DND-41 (cell line): ENCODE measurements at regions not wholly inside any gene's neighbourhood (a gene's known extent, or its start where the extent isn't known, plus 50 kb on each side); places are given as distances from the start of the nearest gene placed in this dataset.

ENCODE experiments used
- ATAC-seq: fragments of 200-7000 bp; cut with Tn5 transposase; 3 replicates; pipeline ENCODE4 v1.9.1; 2021; ENCODE audit warnings: low read depth; ENCODE audit not compliant: insufficient read depth
- DNase-seq: peaks from one replicate; pipeline ENCODE4 v3.0.0-alpha.2; 2020
- H2AFZ ChIP-seq: 2 replicates; pipeline ENCODE4 v1.6.0; 2012; ENCODE audit warnings: low read depth, low read length
- H3K27ac ChIP-seq: 2 replicates; pipeline ENCODE4 v1.5.1; 2012; ENCODE audit warnings: low read length, inconsistent platforms
- H3K27me3 ChIP-seq: fragments of 200-600 bp; sonication (generic); 2 replicates; pipeline ENCODE4 v1.6.0; 2012; ENCODE audit warnings: low read length, mild to moderate bottlenecking, inconsistent platforms; ENCODE audit not compliant: insufficient read depth, poor library complexity
- H3K36me3 ChIP-seq: 2 replicates; pipeline ENCODE4 v1.5.1; 2012; ENCODE audit warnings: low read length, inconsistent platforms; ENCODE audit not compliant: insufficient read depth
- H3K4me1 ChIP-seq: 2 replicates; pipeline ENCODE4 v1.5.1; 2012; ENCODE audit warnings: mild to moderate bottlenecking, low read length; ENCODE audit not compliant: insufficient read depth
- H3K4me2 ChIP-seq: 2 replicates; pipeline ENCODE4 v1.6.0; 2012; ENCODE audit warnings: mild to moderate bottlenecking, moderate library complexity, low read length, inconsistent platforms; ENCODE audit not compliant: insufficient read depth
- H3K4me3 ChIP-seq, 2 experiments: fragments of 200-600 bp in 1 of 2; shearing (Covaris generic) in 1 of 2; 2 replicates each; pipeline ENCODE4 v1.5.1; 2012 to 2016; ENCODE audit warnings: inconsistent platforms in 2 of 2, low read length in 2 of 2, mild to moderate bottlenecking in 2 of 2, low read depth in 1 of 2, moderate library complexity in 1 of 2
- H3K79me2 ChIP-seq: 2 replicates; pipeline ENCODE4 v1.6.0; 2012; ENCODE audit warnings: low read length, inconsistent platforms; ENCODE audit not compliant: insufficient read depth
- H3K9ac ChIP-seq: 2 replicates; pipeline ENCODE4 v1.6.0; 2012; ENCODE audit warnings: low read depth, mild to moderate bottlenecking, inconsistent platforms, low read length, moderate library complexity
- H3K9me3 ChIP-seq: 2 replicates; pipeline ENCODE4 v1.5.1; 2012; ENCODE audit warnings: low read length, moderate library complexity, mild to moderate bottlenecking, inconsistent platforms; ENCODE audit not compliant: insufficient read depth, severe bottlenecking
- H4K20me1 ChIP-seq: 2 replicates; pipeline ENCODE4 v1.6.0; 2012; ENCODE audit warnings: low read length; ENCODE audit not compliant: insufficient read depth
- CTCF ChIP-seq: IDR thresholded peaks from 2 replicates; pipeline ENCODE4 v1.5.1; 2012; ENCODE audit warnings: borderline replicate concordance, low read length, moderate library complexity, mild to moderate bottlenecking; ENCODE audit not compliant: poor library complexity, severe bottlenecking; ENCODE audit errors: extremely low read depth
- EZH2 ChIP-seq: IDR thresholded peaks from 3 replicates; pipeline ENCODE4 v1.6.1; 2012; ENCODE audit warnings: borderline replicate concordance, low read depth, mild to moderate bottlenecking, moderate library complexity, low read length, inconsistent platforms; ENCODE audit not compliant: severe bottlenecking

- H3K4me3 ChIP-seq = no peak overlapping the region
Observed at GRCh38 chr10:36783400-36783799, 342.0 kb upstream of the ANKRD30A start.

GRCh38 chr10:36781570-36781969 is 343.8 kb upstream of the ANKRD30A start:
- TF ChIP-seq EZH2 (no peak), CTCF (no peak)
- Histone ChIP-seq H3K79me2 (no peaks in the 10 kb centered on the region), H3K4me3 (no peak overlapping the region), H3K9me3 (no peaks in the 10 kb centered on the region), H2AFZ (no peak overlapping the region), H4K20me1 (no peaks in the 10 kb centered on the region), H3K4me1 (no peaks in the 10 kb centered on the region), H3K36me3 (no peaks in the 10 kb centered on the region), H3K27ac (no peak overlapping the region), H3K9ac (no peak overlapping the region), H3K4me2 (no peak overlapping the region), H3K27me3 (no peaks in the 10 kb centered on the region)
- no peak for DNase-seq
- no peak for ATAC-seq

More at GRCh38 chr10:36783400-36783799, 342.0 kb upstream of the ANKRD30A start:
- no peak overlapping the region for H3K9ac ChIP-seq
- no peaks in the 10 kb centered on the region for H3K36me3 ChIP-seq
- DNase-seq (no peak), ATAC-seq (no peak)
- no peaks in the 10 kb centered on the region for H4K20me1 ChIP-seq
- H2AFZ ChIP-seq = no peak overlapping the region
- no peaks in the 10 kb centered on the region for H3K9me3 ChIP-seq
- TF ChIP-seq CTCF = no peak
- no peak for TF ChIP-seq EZH2
- no peaks in the 10 kb centered on the region for H3K4me1 ChIP-seq
- H3K4me2 ChIP-seq = no peak overlapping the region
- H3K79me2 ChIP-seq = no peaks in the 10 kb centered on the region
- no peak overlapping the region for H3K27ac ChIP-seq
- no peaks in the 10 kb centered on the region for H3K27me3 ChIP-seq

GRCh38 chr10:36780158-36780557 is 345.2 kb upstream of the ANKRD30A start:
- Histone ChIP-seq H3K4me2 (no peak overlapping the region), H3K4me3 (no peak overlapping the region), H3K27ac (no peak overlapping the region), H3K36me3 (no peaks in the 10 kb centered on the region), H3K4me1 (no peaks in the 10 kb centered on the region), H3K27me3 (no peaks in the 10 kb centered on the region), H3K9me3 (no peaks in the 10 kb centered on the region), H3K79me2 (no peaks in the 10 kb centered on the region), H3K9ac (no peak overlapping the region), H4K20me1 (no peaks in the 10 kb centered on the region), H2AFZ (no peak overlapping the region)
- DNase-seq (no peak), ATAC-seq (no peak)
- TF ChIP-seq CTCF (no peak), EZH2 (no peak)
